ENCODE measurements at regions not wholly inside any gene's neighbourhood (a gene's known extent, or its start where the extent isn't known, plus 50 kb on each side); places are given as distances from the start of the nearest gene placed in this dataset.

DNA sequence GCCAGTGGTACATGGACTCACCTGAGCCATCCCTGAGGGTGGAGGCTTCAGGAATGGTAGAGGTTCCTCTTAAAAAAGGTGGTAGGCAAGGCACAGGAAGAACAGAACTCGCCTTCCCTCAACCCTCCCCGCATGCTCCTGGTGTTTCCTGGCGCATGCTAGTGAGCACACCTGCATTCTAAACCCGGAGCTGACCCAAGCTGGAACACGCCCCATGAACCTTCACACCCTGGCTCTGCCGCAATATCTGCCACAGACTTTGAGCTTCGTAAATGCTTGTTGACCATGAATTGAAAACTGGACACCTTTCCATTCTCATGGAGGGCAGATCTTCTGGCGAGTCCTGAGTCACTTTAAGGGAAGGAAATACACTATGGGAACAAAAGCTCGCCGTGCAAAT is 601.3 kb upstream of the RAB6C start:
- peaks cover 3% of the 10 kb centered on the region; the same call in 1 of the 2 replicates for H3K36me3 Mint-ChIP-seq
- H3K9me3 Mint-ChIP-seq: peaks cover 17% of the 10 kb centered on the region
- no peak for TF ChIP-seq RORB (CRISPR knock-in tag; IDR thresholded peaks at IDR 0.05)
- no peak for TF ChIP-seq OVOL2 (CRISPR knock-in tag; IDR thresholded peaks at IDR 0.05; ENCODE audit: borderline replicate concordance)
- TF ChIP-seq SMAD4 (CRISPR knock-in tag; IDR thresholded peaks at IDR 0.05): no peak
- no peak for TF ChIP-seq FOXJ3 (CRISPR knock-in tag; IDR thresholded peaks at IDR 0.05; ENCODE audit: borderline replicate concordance)
- no peak for TF ChIP-seq SOX15 (CRISPR knock-in tag; IDR thresholded peaks at IDR 0.05)
- TF ChIP-seq NR2C2 (CRISPR knock-in tag; IDR thresholded peaks at IDR 0.05): no peak
- no peak for TF ChIP-seq JAZF1 (CRISPR knock-in tag; IDR thresholded peaks at IDR 0.05)
- no peak for TF ChIP-seq ZNF423 (CRISPR knock-in tag; IDR thresholded peaks at IDR 0.05)
- TF ChIP-seq, protein P1, sequence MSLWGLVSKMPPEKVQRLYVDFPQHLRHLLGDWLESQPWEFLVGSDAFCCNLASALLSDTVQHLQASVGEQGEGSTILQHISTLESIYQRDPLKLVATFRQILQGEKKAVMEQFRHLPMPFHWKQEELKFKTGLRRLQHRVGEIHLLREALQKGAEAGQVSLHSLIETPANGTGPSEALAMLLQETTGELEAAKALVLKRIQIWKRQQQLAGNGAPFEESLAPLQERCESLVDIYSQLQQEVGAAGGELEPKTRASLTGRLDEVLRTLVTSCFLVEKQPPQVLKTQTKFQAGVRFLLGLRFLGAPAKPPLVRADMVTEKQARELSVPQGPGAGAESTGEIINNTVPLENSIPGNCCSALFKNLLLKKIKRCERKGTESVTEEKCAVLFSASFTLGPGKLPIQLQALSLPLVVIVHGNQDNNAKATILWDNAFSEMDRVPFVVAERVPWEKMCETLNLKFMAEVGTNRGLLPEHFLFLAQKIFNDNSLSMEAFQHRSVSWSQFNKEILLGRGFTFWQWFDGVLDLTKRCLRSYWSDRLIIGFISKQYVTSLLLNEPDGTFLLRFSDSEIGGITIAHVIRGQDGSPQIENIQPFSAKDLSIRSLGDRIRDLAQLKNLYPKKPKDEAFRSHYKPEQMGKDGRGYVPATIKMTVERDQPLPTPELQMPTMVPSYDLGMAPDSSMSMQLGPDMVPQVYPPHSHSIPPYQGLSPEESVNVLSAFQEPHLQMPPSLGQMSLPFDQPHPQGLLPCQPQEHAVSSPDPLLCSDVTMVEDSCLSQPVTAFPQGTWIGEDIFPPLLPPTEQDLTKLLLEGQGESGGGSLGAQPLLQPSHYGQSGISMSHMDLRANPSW (CRISPR knock-in tag; conservative IDR thresholded peaks at IDR 0.05; ENCODE audit: low read depth): no peak
- no peak for TF ChIP-seq JUN (CRISPR knock-in tag; IDR thresholded peaks at IDR 0.05)
- TF ChIP-seq ZBTB21 (CRISPR knock-in tag; IDR thresholded peaks at IDR 0.05; ENCODE audit: borderline replicate concordance): no peak
- no peak for TF ChIP-seq ETV6 (CRISPR knock-in tag; IDR thresholded peaks at IDR 0.05)
- no peak for TF ChIP-seq NR3C1 (CRISPR knock-in tag; conservative IDR thresholded peaks at IDR 0.05; ENCODE audit: low read depth)
- TF ChIP-seq, protein P2, sequence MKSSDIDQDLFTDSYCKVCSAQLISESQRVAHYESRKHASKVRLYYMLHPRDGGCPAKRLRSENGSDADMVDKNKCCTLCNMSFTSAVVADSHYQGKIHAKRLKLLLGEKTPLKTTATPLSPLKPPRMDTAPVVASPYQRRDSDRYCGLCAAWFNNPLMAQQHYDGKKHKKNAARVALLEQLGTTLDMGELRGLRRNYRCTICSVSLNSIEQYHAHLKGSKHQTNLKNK (CRISPR knock-in tag; IDR thresholded peaks at IDR 0.05): no peak
- DNase-seq (ENCODE audit: low spot score) (no peak), ATAC-seq (no peak)
- ChIA-PET CTCF (interaction anchor here (0.5 to 0.7 kb wide), 2 partner anchors 13 to 545 kb away, joined by 3 to 4 read pairs; no protein-coding TSS in a partner anchor), POLR2A (no interaction called here)
- no peak overlapping the region for H3K27ac Mint-ChIP-seq
- peaks cover 3% of the 10 kb centered on the region; the same call in 1 of the 2 replicates for H3K4me1 Mint-ChIP-seq
- H3K27me3 Mint-ChIP-seq (ENCODE audit: low read depth): no peaks in the 10 kb centered on the region; the same call in 1 of the 2 replicates
- no peak overlapping the region for H3K4me3 Mint-ChIP-seq

DNA sequence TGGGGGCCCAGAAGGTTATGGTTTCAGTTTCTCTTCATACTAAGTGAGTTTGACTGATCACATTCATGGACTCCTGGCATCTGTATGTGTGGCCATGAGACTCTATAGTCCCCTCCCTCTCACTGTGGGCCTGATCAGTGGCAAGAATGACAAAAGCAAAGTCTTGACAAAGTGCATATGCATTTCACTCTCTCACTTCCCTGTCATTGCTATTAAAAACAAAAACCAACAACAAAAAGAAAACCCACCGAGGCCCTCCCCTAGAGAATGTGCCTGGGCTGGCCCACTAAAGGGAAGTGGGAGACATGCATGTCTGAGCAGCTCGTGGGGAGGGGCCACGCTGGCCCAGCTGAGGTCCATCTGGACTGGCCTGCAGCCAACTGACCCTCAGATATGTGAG is 600.1 kb upstream of the RAB6C start:
- ATAC-seq: no peak
- H3K36me3 Mint-ChIP-seq: peaks cover 3% of the 10 kb centered on the region; the same call in 1 of the 2 replicates
- POLR2A ChIA-PET: no interaction called here
- no peak for DNase-seq (ENCODE audit: low spot score)
- H3K27ac Mint-ChIP-seq: no peak overlapping the region
- CTCF ChIA-PET: no interaction called here
- H3K27me3 Mint-ChIP-seq (ENCODE audit: low read depth): no peaks in the 10 kb centered on the region; the same call in 1 of the 2 replicates
- H3K9me3 Mint-ChIP-seq: peaks cover 17% of the 10 kb centered on the region
- peaks cover 3% of the 10 kb centered on the region; the same call in 1 of the 2 replicates for H3K4me1 Mint-ChIP-seq
- no peak overlapping the region for H3K4me3 Mint-ChIP-seq
- TF ChIP-seq, protein P3, sequence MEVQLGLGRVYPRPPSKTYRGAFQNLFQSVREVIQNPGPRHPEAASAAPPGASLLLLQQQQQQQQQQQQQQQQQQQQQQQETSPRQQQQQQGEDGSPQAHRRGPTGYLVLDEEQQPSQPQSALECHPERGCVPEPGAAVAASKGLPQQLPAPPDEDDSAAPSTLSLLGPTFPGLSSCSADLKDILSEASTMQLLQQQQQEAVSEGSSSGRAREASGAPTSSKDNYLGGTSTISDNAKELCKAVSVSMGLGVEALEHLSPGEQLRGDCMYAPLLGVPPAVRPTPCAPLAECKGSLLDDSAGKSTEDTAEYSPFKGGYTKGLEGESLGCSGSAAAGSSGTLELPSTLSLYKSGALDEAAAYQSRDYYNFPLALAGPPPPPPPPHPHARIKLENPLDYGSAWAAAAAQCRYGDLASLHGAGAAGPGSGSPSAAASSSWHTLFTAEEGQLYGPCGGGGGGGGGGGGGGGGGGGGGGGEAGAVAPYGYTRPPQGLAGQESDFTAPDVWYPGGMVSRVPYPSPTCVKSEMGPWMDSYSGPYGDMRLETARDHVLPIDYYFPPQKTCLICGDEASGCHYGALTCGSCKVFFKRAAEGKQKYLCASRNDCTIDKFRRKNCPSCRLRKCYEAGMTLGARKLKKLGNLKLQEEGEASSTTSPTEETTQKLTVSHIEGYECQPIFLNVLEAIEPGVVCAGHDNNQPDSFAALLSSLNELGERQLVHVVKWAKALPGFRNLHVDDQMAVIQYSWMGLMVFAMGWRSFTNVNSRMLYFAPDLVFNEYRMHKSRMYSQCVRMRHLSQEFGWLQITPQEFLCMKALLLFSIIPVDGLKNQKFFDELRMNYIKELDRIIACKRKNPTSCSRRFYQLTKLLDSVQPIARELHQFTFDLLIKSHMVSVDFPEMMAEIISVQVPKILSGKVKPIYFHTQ (CRISPR knock-in tag; IDR thresholded peaks at IDR 0.05): no peak
- TF ChIP-seq GRHL2 (CRISPR knock-in tag; IDR thresholded peaks at IDR 0.05; ENCODE audit: insufficient replicate concordance, severe bottlenecking) (no peak), SP1 (CRISPR knock-in tag; conservative IDR thresholded peaks at IDR 0.05) (no peak), TCF7 (CRISPR knock-in tag; IDR thresholded peaks at IDR 0.05; ENCODE audit: low read depth) (no peak), TEAD4 (CRISPR knock-in tag; IDR thresholded peaks at IDR 0.05) (no peak), HMGA2 (CRISPR knock-in tag; IDR thresholded peaks at IDR 0.05) (no peak)
- TF ChIP-seq, protein P4, sequence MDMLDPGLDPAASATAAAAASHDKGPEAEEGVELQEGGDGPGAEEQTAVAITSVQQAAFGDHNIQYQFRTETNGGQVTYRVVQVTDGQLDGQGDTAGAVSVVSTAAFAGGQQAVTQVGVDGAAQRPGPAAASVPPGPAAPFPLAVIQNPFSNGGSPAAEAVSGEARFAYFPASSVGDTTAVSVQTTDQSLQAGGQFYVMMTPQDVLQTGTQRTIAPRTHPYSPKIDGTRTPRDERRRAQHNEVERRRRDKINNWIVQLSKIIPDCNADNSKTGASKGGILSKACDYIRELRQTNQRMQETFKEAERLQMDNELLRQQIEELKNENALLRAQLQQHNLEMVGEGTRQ (CRISPR knock-in tag; IDR thresholded peaks at IDR 0.05): no peak
- TF ChIP-seq, protein P5, sequence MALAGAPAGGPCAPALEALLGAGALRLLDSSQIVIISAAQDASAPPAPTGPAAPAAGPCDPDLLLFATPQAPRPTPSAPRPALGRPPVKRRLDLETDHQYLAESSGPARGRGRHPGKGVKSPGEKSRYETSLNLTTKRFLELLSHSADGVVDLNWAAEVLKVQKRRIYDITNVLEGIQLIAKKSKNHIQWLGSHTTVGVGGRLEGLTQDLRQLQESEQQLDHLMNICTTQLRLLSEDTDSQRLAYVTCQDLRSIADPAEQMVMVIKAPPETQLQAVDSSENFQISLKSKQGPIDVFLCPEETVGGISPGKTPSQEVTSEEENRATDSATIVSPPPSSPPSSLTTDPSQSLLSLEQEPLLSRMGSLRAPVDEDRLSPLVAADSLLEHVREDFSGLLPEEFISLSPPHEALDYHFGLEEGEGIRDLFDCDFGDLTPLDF (CRISPR knock-in tag; IDR thresholded peaks at IDR 0.05): no peak
- TF ChIP-seq, protein P6, sequence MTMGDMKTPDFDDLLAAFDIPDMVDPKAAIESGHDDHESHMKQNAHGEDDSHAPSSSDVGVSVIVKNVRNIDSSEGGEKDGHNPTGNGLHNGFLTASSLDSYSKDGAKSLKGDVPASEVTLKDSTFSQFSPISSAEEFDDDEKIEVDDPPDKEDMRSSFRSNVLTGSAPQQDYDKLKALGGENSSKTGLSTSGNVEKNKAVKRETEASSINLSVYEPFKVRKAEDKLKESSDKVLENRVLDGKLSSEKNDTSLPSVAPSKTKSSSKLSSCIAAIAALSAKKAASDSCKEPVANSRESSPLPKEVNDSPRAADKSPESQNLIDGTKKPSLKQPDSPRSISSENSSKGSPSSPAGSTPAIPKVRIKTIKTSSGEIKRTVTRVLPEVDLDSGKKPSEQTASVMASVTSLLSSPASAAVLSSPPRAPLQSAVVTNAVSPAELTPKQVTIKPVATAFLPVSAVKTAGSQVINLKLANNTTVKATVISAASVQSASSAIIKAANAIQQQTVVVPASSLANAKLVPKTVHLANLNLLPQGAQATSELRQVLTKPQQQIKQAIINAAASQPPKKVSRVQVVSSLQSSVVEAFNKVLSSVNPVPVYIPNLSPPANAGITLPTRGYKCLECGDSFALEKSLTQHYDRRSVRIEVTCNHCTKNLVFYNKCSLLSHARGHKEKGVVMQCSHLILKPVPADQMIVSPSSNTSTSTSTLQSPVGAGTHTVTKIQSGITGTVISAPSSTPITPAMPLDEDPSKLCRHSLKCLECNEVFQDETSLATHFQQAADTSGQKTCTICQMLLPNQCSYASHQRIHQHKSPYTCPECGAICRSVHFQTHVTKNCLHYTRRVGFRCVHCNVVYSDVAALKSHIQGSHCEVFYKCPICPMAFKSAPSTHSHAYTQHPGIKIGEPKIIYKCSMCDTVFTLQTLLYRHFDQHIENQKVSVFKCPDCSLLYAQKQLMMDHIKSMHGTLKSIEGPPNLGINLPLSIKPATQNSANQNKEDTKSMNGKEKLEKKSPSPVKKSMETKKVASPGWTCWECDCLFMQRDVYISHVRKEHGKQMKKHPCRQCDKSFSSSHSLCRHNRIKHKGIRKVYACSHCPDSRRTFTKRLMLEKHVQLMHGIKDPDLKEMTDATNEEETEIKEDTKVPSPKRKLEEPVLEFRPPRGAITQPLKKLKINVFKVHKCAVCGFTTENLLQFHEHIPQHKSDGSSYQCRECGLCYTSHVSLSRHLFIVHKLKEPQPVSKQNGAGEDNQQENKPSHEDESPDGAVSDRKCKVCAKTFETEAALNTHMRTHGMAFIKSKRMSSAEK (CRISPR knock-in tag; IDR thresholded peaks at IDR 0.05; ENCODE audit: borderline replicate concordance): no peak
- TF ChIP-seq, protein P7, sequence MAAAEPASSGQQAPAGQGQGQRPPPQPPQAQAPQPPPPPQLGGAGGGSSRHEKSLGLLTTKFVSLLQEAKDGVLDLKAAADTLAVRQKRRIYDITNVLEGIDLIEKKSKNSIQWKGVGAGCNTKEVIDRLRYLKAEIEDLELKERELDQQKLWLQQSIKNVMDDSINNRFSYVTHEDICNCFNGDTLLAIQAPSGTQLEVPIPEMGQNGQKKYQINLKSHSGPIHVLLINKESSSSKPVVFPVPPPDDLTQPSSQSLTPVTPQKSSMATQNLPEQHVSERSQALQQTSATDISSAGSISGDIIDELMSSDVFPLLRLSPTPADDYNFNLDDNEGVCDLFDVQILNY (CRISPR knock-in tag; IDR thresholded peaks at IDR 0.05): no peak
